Neural progenitor cell (in vitro differentiated cells): ENCODE measurements at regions not wholly inside any gene's neighbourhood (a gene's known extent, or its start where the extent isn't known, plus 50 kb on each side); places are given as distances from the start of the nearest gene placed in this dataset.

ENCODE experiments used
- DNase-seq: peaks from one replicate; pipeline ENCODE4 v3.0.0-alpha.2; 2016; ENCODE audit warnings: low spot score
- H2AFZ ChIP-seq: fragments of 200-600 bp; sonication (generic); replicated peaks from 2 replicates; pipeline ENCODE4 v1.6.1; 2016; ENCODE audit warnings: antibody characterized with exemption
- H3F3A ChIP-seq: fragments of 200-600 bp; sonication (generic); 2 replicates; pipeline ENCODE4 v1.6.1; 2016; ENCODE audit warnings: antibody characterized with exemption, low read depth
- H3K27ac ChIP-seq: fragments of 200-600 bp; sonication (generic); 2 replicates; pipeline ENCODE4 v1.5.1; 2016; ENCODE audit warnings: mild to moderate bottlenecking
- H3K27me3 ChIP-seq: fragments of 200-600 bp; sonication (generic); 2 replicates; pipeline ENCODE4 v1.6.1; 2016; ENCODE audit warnings: mild to moderate bottlenecking, moderate library complexity
- H3K36me3 ChIP-seq: fragments of 200-600 bp; sonication (generic); 2 replicates; pipeline ENCODE4 v1.5.1; 2016
- H3K4me1 ChIP-seq: fragments of 200-600 bp; sonication (generic); 2 replicates; pipeline ENCODE4 v1.6.1; 2016; ENCODE audit warnings: mixed run types
- H3K4me2 ChIP-seq: fragments of 200-600 bp; sonication (generic); 2 replicates; pipeline ENCODE4 v1.6.1; 2016
- H3K4me3 ChIP-seq: fragments of 200-600 bp; sonication (generic); 2 replicates; pipeline ENCODE4 v1.5.1; 2016
- H3K79me2 ChIP-seq: fragments of 200-600 bp; sonication (generic); 2 replicates; pipeline ENCODE4 v1.6.1; 2016; ENCODE audit warnings: low read depth
- H3K9ac ChIP-seq: fragments of 200-600 bp; sonication (generic); 2 replicates; pipeline ENCODE4 v1.6.1; 2016
- H3K9me3 ChIP-seq: fragments of 200-600 bp; sonication (generic); 2 replicates; pipeline ENCODE4 v1.5.1; 2016; ENCODE audit warnings: low read depth
- H4K20me1 ChIP-seq: fragments of 200-600 bp; sonication (generic); 2 replicates; pipeline ENCODE4 v1.6.1; 2016; ENCODE audit warnings: low read depth
- H3K27ac Mint-ChIP-seq: 3 replicates; pipeline ENCODE4 v1.8.0; 2021; ENCODE audit warnings: mixed read lengths
- H3K27me3 Mint-ChIP-seq: 2 replicates; pipeline ENCODE4 v1.8.0; 2022; ENCODE audit warnings: low read depth, mild to moderate bottlenecking, inconsistent platforms, moderate library complexity, mixed read lengths; ENCODE audit not compliant: insufficient read depth
- H3K36me3 Mint-ChIP-seq: 3 replicates; pipeline ENCODE4 v1.8.0; 2021; ENCODE audit warnings: mixed read lengths
- H3K4me1 Mint-ChIP-seq: 3 replicates; pipeline ENCODE4 v1.8.0; 2021; ENCODE audit warnings: mixed read lengths
- H3K4me3 Mint-ChIP-seq: 3 replicates; pipeline ENCODE4 v1.8.0; 2021; ENCODE audit warnings: mild to moderate bottlenecking, moderate library complexity, mixed read lengths
- H3K9me3 Mint-ChIP-seq: 3 replicates; pipeline ENCODE4 v1.8.0; 2020; ENCODE audit warnings: mixed read lengths
- EZH2 ChIP-seq: fragments of 200-600 bp; sonication (generic); IDR thresholded peaks from 2 replicates; pipeline ENCODE4 v1.6.1; 2017; ENCODE audit warnings: antibody characterized with exemption, mild to moderate bottlenecking, moderate library complexity
- EZH2phosphoT487 ChIP-seq: fragments of 200-600 bp; sonication (generic); IDR thresholded peaks from 2 replicates; pipeline ENCODE4 v1.6.1; 2017; ENCODE audit warnings: antibody characterized with exemption
- TF ChIP-seq, protein P1 (sequence below): fragments of 200-600 bp; sonication (generic); IDR thresholded peaks from 2 replicates; pipeline ENCODE4 v1.5.1; 2017; ENCODE audit warnings: antibody characterized with exemption, mild to moderate bottlenecking

DNA sequence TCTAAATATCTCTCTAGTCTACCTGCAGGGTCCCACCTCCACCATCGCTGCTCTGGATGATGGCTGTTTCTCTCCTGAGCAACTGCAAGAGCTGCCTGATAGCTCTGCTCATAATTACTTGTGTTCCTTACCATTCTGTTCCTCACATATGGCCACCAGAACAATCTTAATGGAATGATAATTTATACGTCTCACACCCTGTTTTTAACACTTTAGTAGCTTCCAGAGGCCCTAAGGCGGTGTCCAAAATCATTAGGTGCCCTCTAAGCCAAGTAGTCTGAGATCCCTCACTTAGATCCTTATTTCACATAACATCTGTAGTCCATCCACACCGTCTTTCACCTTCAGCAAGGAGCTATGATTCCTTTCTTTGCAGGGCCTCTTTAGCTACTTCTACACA, 373.3 kb downstream of the GBE1 start:
- Mint-ChIP-seq H3K9me3 (no peaks in the 10 kb centered on the region), H3K4me3 (no peak overlapping the region), H3K4me1 (peaks cover 6% of the 10 kb centered on the region), H3K27me3 (no peaks in the 10 kb centered on the region), H3K36me3 (no peaks in the 10 kb centered on the region), H3K27ac (no peak overlapping the region)
- Histone ChIP-seq H3K9me3 (no peaks in the 10 kb centered on the region), H3K27ac (no peak overlapping the region), H3K9ac (no peak overlapping the region), H3K4me1 (peaks cover 3% of the 10 kb centered on the region), H4K20me1 (no peaks in the 10 kb centered on the region), H3K79me2 (no peaks in the 10 kb centered on the region), H3K4me2 (no peak overlapping the region), H2AFZ (no peak overlapping the region), H3F3A (no peaks in the 10 kb centered on the region), H3K4me3 (no peak overlapping the region), H3K36me3 (no peaks in the 10 kb centered on the region), H3K27me3 (no peaks in the 10 kb centered on the region)
- no peak for TF ChIP-seq EZH2phosphoT487
- no peak for TF ChIP-seq EZH2
- TF ChIP-seq, protein P1, sequence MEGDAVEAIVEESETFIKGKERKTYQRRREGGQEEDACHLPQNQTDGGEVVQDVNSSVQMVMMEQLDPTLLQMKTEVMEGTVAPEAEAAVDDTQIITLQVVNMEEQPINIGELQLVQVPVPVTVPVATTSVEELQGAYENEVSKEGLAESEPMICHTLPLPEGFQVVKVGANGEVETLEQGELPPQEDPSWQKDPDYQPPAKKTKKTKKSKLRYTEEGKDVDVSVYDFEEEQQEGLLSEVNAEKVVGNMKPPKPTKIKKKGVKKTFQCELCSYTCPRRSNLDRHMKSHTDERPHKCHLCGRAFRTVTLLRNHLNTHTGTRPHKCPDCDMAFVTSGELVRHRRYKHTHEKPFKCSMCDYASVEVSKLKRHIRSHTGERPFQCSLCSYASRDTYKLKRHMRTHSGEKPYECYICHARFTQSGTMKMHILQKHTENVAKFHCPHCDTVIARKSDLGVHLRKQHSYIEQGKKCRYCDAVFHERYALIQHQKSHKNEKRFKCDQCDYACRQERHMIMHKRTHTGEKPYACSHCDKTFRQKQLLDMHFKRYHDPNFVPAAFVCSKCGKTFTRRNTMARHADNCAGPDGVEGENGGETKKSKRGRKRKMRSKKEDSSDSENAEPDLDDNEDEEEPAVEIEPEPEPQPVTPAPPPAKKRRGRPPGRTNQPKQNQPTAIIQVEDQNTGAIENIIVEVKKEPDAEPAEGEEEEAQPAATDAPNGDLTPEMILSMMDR: no peak
- no peak for DNase-seq

DNA sequence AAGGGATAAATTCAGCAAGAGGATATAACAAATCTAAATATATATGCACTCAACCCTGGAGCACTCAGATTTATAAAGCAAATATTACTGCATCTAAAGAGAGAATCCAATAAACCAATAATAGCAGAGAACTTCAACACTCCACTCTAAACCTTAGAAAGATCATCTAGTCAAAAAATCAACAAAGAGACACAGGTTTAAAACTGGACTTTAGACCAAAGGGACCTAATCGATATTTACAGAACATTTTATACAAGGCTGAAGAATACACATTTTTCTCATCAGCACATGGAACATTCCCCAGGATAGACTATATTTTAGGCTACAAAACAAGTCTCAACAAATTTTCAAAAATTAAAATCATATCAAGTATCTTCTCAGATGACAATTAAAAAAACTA, 379.0 kb downstream of the GBE1 start:
- H3F3A ChIP-seq: no peaks in the 10 kb centered on the region
- H3K4me2 ChIP-seq: no peak overlapping the region
- no peak overlapping the region for H3K27ac ChIP-seq
- no peaks in the 10 kb centered on the region for H4K20me1 ChIP-seq
- H3K4me3 Mint-ChIP-seq: no peak overlapping the region
- no peaks in the 10 kb centered on the region for H3K79me2 ChIP-seq
- no peaks in the 10 kb centered on the region for H3K9me3 ChIP-seq
- H3K9ac ChIP-seq: no peak overlapping the region
- peaks cover 3% of the 10 kb centered on the region for H3K4me1 ChIP-seq
- H3K9me3 Mint-ChIP-seq: no peaks in the 10 kb centered on the region
- H3K27me3 Mint-ChIP-seq: no peaks in the 10 kb centered on the region
- H3K27me3 ChIP-seq: no peaks in the 10 kb centered on the region
- TF ChIP-seq EZH2 (no peak), EZH2phosphoT487 (no peak)
- TF ChIP-seq, protein P1: no peak
- peaks cover 6% of the 10 kb centered on the region for H3K4me1 Mint-ChIP-seq
- no peak overlapping the region for H3K4me3 ChIP-seq
- no peak overlapping the region for H3K27ac Mint-ChIP-seq
- no peaks in the 10 kb centered on the region for H3K36me3 Mint-ChIP-seq
- no peak overlapping the region for H2AFZ ChIP-seq
- no peak for DNase-seq
- no peaks in the 10 kb centered on the region for H3K36me3 ChIP-seq

DNA sequence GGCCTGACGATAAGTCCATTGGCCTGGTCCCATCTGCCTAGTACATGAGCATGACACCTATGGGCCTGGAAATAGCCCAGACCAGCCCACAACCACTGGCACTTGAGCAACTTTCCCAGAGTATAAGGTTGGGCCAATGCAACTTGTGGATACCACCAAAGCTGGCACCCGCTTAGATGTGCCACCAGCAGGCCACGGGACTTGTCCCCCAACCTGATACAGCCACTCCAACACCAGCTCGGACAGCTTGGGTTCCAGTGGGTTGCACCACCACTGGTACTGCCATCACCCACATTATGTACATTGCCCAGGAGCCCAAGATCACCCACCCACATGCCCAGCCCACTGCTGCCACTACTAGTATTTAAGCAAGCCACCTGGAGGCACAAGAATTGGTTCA, 381.2 kb downstream of the GBE1 start:
- no peaks in the 10 kb centered on the region for H3K79me2 ChIP-seq
- no peaks in the 10 kb centered on the region for H3K4me1 ChIP-seq
- H3K9ac ChIP-seq: no peak overlapping the region
- H3F3A ChIP-seq: no peaks in the 10 kb centered on the region
- Mint-ChIP-seq H3K4me3 (no peak overlapping the region), H3K27ac (no peak overlapping the region), H3K4me1 (no peaks in the 10 kb centered on the region), H3K27me3 (no peaks in the 10 kb centered on the region), H3K36me3 (no peaks in the 10 kb centered on the region), H3K9me3 (no peaks in the 10 kb centered on the region)
- no peaks in the 10 kb centered on the region for H3K9me3 ChIP-seq
- H4K20me1 ChIP-seq: no peaks in the 10 kb centered on the region
- no peak overlapping the region for H3K27ac ChIP-seq
- H3K27me3 ChIP-seq: no peaks in the 10 kb centered on the region
- H3K4me3 ChIP-seq: no peak overlapping the region
- TF ChIP-seq EZH2phosphoT487: no peak
- TF ChIP-seq EZH2: no peak
- TF ChIP-seq, protein P1: no peak
- H3K4me2 ChIP-seq: no peak overlapping the region
- no peaks in the 10 kb centered on the region for H3K36me3 ChIP-seq
- no peak overlapping the region for H2AFZ ChIP-seq
- no peak for DNase-seq
